NCI-H2227 (cell line): ENCODE measurements at regions not wholly inside any gene's neighbourhood (a gene's known extent, or its start where the extent isn't known, plus 50 kb on each side); places are given as distances from the start of the nearest gene placed in this dataset.

Experiments
- DNase-seq: peaks from one replicate; lab custom pipeline; 2025; ENCODE audit not compliant: unreplicated experiment; lab: John Stamatoyannopoulos, UW

GRCh38 chr9:71590362-71590761, 178.0 kb downstream of the CEMIP2 start:
- no peak for DNase-seq

DNA sequence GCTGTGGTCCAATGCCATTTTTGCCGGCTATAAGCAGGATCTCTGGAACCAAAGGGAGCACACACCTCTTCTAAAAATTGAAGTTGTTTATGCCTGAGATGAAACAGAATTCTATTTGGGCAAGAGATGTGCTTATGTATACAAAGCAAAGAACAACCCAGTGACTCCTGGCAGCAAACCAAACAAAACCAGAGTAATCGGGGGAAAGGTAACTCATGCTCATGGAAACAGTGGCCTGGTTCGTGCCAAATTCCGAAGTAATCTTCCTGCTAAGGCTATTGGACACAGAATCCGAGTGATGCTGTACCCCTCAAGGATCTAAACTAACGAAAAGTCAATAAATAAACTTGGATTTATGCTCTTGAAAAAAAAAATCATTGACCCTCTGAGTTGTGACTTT, 178.7 kb downstream of the CEMIP2 start:
- no peak for DNase-seq

DNA sequence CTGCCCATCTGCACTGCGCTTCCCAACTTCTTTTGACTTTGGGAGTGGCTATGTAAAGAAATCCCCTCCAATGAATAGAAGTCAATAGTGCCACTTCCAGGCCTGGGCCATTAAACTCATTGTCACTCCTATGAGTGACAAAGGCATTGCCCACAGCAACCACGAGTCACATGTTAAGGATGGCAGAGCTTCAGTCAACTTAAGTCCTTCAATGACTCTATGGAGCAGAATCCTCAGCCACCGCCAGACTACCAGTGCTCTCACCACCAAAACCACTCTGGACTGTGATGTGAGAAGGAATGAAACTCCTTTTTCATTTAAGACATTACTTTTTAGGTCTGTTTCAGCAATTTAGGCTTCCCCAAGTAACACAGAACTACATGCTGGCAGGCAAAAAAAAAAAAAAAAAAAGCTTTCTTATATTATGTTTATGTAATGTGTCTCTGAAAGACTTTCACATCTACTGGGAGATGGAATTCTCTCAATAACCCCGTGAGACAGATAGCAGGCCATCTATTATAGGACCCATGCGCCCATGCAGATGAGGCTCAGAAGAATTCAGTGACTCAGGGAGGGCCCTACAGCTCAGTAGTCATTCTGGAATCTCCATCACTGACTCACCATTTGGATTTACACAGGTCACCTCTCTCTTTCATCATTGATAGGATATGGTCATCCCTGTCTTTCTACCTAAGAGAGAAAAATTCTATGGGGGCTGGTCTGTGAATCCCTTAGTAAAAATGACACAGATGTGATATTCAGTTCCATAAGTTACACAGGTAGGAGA, 180.5 kb downstream of the CEMIP2 start:
- DNase-seq, result no peak

- DNase-seq, result no peak
Observed at GRCh38 chr9:71583792-71584191, 184.5 kb downstream of the CEMIP2 start.

GRCh38 chr9:71582347-71582746, 186.0 kb downstream of the CEMIP2 start:
- DNase-seq, result no peak

DNA sequence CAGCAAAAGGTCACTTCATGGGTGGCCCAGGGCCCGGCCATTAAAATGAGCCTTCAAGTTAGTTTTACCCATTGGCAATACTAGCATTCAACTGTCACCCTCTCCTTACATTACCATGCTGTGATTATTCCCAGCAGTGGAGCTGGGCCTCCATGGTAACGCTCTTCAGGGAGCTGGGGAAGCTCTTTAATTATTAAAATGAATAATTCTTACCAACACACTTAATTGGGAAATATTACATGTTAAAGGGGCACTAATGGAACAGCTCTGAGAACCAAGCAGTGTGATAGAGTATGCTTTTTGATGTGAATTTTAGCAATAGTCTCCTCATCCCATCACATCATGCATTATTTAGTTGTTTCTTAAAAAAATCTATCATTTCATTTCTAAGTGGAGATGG, 187.2 kb downstream of the CEMIP2 start:
- DNase-seq, result no peak

DNA sequence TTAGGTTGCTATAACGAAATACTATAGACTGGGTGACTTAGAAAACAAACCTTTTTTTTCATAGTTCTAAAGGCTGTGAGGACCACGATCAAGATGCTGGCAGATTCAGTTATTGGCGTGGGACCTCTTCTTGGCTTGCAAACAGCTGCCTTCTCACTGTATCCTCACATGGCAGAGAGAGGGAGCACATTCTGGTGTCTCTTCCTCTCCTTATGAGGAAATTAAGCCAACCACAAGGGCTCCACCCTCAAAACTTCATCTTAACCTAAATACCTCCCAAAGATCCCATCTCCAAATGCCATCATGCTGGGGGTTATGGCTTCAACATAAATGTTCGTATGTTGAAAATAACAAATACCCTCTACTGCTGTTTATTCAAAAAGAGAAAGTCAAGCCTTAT, 197.1 kb downstream of the CEMIP2 start:
- peak; percentile 36 for DNase-seq

DNA sequence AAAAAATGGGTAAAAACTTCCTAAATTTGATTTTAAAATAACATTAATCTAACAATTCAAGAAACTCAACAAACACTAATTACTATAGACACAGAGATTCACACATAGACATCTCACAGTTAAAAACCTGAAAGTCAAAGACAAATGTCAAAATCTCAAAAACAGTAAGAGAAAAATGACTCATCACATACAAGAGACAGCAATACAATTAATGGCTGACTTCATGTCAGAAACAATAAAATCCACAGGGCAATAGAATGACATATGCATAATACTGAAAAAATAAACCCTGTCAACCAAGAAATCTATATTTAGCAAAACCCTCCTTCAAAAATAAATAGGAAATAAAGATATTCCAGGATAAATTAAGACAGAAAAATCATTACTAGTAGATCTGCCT, 200.4 kb downstream of the CEMIP2 start:
- DNase-seq, result no peak

DNA sequence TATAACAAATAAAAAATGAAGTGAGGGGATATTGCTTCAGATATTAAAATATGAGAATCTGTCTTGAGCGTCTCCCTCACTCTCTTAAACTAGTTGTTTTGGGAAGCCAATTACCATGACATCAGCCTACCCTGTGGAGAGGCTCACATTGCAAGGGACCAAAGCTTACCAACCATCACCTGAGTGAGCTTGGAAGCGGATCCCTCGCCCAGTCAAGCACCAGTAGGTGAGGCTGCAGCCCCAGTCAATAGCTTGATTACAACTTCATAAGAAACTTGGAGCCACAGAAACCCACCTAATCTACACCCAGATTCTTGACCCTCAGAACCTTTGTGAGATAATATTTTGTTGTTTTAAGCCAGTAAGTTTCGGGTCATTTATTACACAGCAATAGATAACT, 206.2 kb downstream of the CEMIP2 start:
- DNase-seq, result no peak

DNA sequence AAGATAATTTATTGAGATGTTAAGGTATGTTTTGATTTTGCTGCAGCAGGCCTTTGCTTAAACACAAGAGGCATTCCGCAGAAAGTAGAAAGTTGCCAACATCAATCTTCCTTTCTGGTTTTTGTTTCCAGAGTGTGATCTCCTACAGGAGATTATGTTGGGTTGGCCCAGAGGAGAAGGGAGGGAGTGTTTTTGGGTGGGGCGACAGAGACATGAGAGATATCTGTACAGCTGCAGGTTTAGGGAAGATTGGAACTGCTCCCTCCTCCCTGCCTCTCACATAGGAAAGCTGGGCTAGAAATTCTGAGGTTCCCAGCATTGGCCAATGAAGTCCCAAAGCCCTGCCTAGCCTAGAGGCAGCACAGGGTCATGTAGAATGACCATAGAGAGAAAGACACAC, 211.0 kb downstream of the CEMIP2 start:
- no peak for DNase-seq

DNA sequence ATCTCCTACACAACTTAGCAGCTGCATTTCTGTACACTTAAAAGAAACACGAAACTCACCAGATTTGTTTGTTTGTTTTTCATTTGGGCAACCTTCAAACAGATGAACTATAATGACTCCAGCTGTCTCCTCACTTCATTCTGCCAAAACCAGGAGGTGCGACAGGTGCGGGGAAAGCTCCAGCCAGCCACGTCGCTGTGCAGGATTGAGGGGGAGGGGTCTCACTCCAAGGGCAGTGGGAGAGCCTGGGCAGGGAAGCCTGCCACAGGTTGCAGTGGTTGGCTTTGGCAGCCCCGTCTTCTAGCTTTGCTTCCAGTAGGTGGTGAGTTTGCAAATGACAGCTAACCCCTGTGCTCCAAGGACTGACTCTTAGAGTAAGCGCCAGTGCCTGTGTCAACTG, 215.8 kb downstream of the CEMIP2 start:
- DNase-seq, result peak; percentile 10

- no peak for DNase-seq
Observed at GRCh38 chr9:71549023-71549422, 219.3 kb downstream of the CEMIP2 start.

GRCh38 chr9:71544464-71544863, 223.8 kb downstream of the CEMIP2 start:
- DNase-seq, result no peak

- no peak for DNase-seq
Observed at GRCh38 chr9:71541436-71541835, 226.9 kb downstream of the CEMIP2 start.

- no peak for DNase-seq
Observed at GRCh38 chr9:71524996-71525580, 243.2 kb downstream of the CEMIP2 start.

DNA sequence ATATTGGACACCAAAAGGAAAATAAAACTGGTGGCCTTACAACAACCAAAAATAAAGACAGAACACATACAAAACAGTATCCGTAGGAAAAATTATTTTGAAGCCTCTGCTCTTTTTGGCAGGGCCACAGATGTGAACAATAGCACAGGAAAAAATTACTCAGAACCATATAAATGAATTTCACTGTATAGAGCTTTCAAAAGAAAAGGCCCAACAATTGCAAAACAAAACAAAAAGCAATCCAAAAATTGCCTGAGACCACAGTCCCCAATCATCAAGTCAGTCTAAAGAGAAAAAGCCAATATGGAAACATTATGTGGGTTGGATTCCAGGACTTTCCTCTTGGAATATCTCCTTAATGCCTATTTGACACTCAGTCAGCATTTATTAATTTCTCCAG, 243.8 kb downstream of the CEMIP2 start:
- no peak for DNase-seq

DNA sequence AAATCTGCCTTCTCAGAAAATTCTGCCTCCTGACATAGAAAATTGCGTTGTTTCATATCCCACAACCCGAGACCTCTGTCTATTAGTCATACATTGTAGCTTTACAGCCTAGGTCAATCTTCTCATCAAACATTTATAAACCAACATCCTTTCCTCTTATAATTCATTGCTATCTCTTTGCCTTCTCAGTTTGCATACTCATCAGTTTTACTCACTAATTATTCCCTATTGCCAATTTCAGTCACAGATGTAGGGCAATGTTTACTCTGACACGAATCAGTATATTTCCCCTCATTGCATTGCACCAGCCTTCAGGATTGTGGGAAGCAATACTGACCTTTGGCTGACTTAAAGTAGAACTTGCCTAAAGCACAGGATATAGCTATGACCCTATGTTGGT, 247.2 kb downstream of the CEMIP2 start:
- no peak for DNase-seq

DNA sequence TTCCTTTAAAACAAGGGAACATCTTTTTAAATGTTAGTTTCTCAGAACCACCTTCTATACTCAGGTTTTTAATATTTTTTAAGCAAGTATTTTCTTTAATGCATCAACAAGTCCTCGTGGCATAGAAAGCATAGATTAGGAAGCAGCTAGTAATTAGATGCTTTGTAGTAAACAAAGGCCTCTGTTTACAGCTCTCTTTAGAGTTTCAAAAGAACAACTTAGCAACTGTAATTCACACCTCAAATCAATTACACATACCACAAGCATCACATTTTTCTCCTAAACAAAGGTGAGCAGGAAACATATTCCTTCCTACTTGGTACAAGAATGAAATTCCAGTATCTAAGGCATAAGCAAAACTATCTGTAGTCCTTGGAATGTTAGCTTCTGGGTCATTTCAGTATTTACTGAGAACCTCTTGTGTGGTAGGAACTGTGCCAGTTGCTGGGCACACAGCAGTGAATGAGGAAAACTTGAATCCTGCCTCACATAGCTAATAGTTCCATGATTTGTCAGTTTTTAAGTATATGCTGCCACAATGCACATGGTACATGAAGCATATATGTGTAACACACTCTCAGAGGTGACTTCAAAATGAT, 249.1 kb downstream of the CEMIP2 start:
- no peak for DNase-seq

DNA sequence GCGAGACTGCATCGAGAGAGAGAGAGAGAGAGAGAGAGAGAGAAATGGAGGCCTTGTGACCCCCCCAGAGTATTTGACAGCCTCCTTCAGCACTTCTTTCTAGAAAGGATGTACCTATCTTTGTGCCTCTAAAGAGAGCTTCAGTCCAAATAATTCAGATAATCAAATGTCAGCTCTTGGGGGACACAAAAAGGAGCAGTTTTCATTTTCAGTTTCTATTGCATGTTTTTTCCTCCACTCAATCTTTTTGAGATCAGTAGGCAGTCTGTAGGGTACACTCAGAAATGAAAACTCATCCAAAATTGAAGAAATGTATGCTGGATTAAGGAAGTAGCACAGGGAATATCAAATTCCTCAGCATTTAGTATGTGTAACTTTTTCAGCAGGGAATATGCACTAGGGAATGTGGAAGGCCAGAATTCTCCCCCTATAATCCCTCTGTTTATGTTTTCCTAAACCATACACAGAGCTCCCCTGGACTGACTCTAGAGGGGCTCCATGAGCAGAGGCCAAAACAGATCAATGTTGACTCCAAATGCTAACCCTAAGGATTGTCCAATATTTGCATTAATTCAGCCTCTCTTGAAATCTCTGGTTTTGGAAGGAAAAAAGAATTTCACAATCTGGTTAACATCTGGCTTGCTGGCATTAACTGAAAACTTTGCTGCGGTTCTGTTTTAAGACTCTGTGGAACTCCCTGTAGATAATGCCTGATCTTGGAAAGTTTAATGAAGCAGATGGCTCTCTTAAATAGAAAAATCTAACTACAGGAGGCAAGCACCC, 250.1 kb downstream of the CEMIP2 start:
- no peak for DNase-seq

- no peak for DNase-seq
Observed at GRCh38 chr9:71515626-71516025, 252.7 kb downstream of the CEMIP2 start.

- DNase-seq, result no peak
Observed at GRCh38 chr9:71515107-71515506, 253.2 kb downstream of the CEMIP2 start.
